Lung (tissue), 12 donors: ENCODE measurements at regions not wholly inside any gene's neighbourhood (a gene's known extent, or its start where the extent isn't known, plus 50 kb on each side); places are given as distances from the start of the nearest gene placed in this dataset. TPM values are rescaled to one million over a fixed set of nuclear protein-coding genes. Genes with fewer than 3 reads are reported as not detected.

Source experiments
- ATAC-seq: fragments of 200-7000 bp; cut with Tn5 transposase; one replicate; pipeline ENCODE4 v1.9.1; 2020; ENCODE audit warnings: moderate number of reproducible peaks; ENCODE audit not compliant: insufficient read depth, low FRiP score
- DNase-seq, 3 donors: peaks; one replicate each; pipeline ENCODE4 v3.0.0-alpha.2; 2013 to 2017
- H3K27ac ChIP-seq, 2 donors: one replicate each; pipeline ENCODE4 v1.5.1; 2013; ENCODE audit warnings: mild to moderate bottlenecking in 2 of 2, moderate library complexity in 2 of 2, control low read depth in 1 of 2, inconsistent platforms in 1 of 2, low read depth in 1 of 2, low read length in 1 of 2
- H3K27me3 ChIP-seq, 3 donors: one replicate each; pipeline ENCODE4 v1.5.1; 2013; ENCODE audit warnings: low read length in 2 of 3; ENCODE audit not compliant: control insufficient read depth in 3 of 3, insufficient read depth in 3 of 3
- H3K36me3 ChIP-seq, 4 donors: one replicate each; pipeline ENCODE4 v1.5.1; 2013; ENCODE audit warnings: low read length in 4 of 4, mild to moderate bottlenecking in 1 of 4, moderate library complexity in 1 of 4; ENCODE audit not compliant: control insufficient read depth in 4 of 4, insufficient read depth in 4 of 4
- H3K4me1 ChIP-seq, 5 donors: one replicate each; pipeline ENCODE4 v1.5.1; 2013; ENCODE audit warnings: low read length in 5 of 5, mild to moderate bottlenecking in 2 of 5, moderate library complexity in 1 of 5; ENCODE audit not compliant: control insufficient read depth in 5 of 5, insufficient read depth in 5 of 5
- H3K4me3 ChIP-seq: one replicate; pipeline ENCODE4 v1.5.1; 2013; ENCODE audit warnings: mild to moderate bottlenecking, control low read depth, moderate library complexity
- H3K9ac ChIP-seq, 2 donors: one replicate each; pipeline ENCODE4 v1.5.1; 2013; ENCODE audit warnings: low read length in 2 of 2, control low read depth in 1 of 2; ENCODE audit not compliant: insufficient read depth in 1 of 2
- H3K9me3 ChIP-seq, 4 donors: one replicate each; pipeline ENCODE4 v1.5.1; 2013; ENCODE audit warnings: low read length in 3 of 4, mild to moderate bottlenecking in 1 of 4, moderate library complexity in 1 of 4; ENCODE audit not compliant: control insufficient read depth in 4 of 4, insufficient read depth in 3 of 4
- WGBS, 2 donors: extraction: QIAGEN DNeasy Blood & Tissue Kit; methylation state at CpG; one replicate each; pipeline ENCODE4 v1.1.7; 2013; 5-methylcytosine and 5-hydroxymethylcytosine counted together
- small RNA-seq: library from RNA; depleted of rRNA; stranded (forward); fragments of <200 nt; gene quantifications from one replicate; pipeline ENCODE3, GENCODE V24; 2014; ENCODE audit warnings: low replicate concordance
- TF ChIP-seq, protein P1 (sequence below): IDR thresholded peaks from 2 replicates; pipeline ENCODE4 v1.5.1; 2012; ENCODE audit warnings: mild to moderate bottlenecking; ENCODE audit errors: control extremely low read depth, extremely low read depth
- donor health status: control.
- donor health status: control.
- donor health status: Bipolar disorder and iron deficiency.
- donor health status: healthy.
- donor health status: DM: yes; HTN: yes; CAD: no.

DNA sequence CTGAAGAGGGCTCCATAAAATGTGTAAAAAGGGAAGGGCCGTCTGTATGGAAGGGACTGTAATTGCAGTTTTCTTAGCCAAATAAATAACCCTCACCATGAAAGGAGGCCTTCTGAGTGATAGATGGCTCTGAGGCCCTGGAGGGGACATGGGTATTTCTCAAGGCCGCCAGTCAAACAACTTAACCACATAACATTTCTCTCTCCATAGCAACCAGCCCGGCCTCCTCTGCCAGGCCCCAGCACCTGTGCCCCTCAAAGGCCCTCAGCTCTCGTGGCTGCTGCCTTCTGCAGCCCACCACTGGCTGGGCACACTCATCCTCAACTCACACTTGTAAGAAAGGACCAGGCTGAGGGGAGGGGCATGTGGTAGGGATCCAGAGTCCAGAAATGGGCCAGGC is 57.0 kb upstream of the GJB5 start:
- no peaks in the 10 kb centered on the region for H3K36me3 ChIP-seq
- no peaks in the 10 kb centered on the region for H3K27me3 ChIP-seq
- H3K9ac ChIP-seq, result no peak overlapping the region
- ATAC-seq, result no peak
- H3K4me1 ChIP-seq, result peaks cover 0 to 2% (median 0%) of the 10 kb centered on the region in 5 donors
- no peak overlapping the region for H3K27ac ChIP-seq
- TF ChIP-seq, protein P1, sequence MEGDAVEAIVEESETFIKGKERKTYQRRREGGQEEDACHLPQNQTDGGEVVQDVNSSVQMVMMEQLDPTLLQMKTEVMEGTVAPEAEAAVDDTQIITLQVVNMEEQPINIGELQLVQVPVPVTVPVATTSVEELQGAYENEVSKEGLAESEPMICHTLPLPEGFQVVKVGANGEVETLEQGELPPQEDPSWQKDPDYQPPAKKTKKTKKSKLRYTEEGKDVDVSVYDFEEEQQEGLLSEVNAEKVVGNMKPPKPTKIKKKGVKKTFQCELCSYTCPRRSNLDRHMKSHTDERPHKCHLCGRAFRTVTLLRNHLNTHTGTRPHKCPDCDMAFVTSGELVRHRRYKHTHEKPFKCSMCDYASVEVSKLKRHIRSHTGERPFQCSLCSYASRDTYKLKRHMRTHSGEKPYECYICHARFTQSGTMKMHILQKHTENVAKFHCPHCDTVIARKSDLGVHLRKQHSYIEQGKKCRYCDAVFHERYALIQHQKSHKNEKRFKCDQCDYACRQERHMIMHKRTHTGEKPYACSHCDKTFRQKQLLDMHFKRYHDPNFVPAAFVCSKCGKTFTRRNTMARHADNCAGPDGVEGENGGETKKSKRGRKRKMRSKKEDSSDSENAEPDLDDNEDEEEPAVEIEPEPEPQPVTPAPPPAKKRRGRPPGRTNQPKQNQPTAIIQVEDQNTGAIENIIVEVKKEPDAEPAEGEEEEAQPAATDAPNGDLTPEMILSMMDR, result no peak
- peak; percentile 13 to 37 (median 26) for DNase-seq
- H3K9me3 ChIP-seq, result peaks cover 0 to 5% (median 0%) of the 10 kb centered on the region in 4 donors
- H3K4me3 ChIP-seq, result no peak overlapping the region
- whole genome bisulfite sequencing, 2 donors, result 38 to 50% methylated on average over 4 of the region's 4 CpGs

DNA sequence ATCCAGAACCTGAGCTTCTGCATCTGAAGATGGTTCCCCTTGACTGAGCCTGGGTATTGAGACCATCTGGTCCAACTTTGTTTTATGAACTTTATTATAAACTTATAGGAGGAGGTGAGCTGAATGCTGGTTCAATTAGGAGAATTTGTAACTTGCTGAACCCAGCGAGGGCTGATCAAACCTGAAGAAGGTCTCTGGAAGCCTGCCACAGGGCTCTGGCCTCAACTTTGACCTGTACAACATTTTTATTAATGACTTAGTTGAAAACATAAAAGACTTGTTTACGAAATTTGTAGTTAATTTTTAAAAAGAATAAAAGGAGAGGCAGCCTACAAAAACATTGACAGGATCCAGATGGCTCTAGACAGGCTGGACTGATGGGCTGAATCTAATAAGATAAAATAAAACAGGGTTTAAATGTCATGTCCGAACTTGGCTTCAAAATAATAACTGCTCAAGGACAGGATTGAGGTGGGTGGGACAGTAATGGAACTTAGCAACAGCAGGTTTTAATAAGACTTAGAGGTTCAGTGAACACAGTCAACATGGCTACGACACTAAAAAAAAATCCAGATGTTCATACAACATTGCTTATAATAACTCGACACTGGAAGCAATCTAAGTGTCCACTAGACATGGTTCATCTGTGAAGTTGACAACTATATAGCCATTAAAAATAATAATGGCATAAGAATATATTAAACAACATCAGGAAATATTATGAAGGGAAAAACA is 53.4 kb upstream of the GJB5 start:
- DNase-seq, result peak in 2 of 3 donors; percentile 5 to 16
- TF ChIP-seq, protein P1, result no peak
- H3K9me3 ChIP-seq, result peaks cover 0 to 2% (median 0%) of the 10 kb centered on the region in 4 donors
- H3K4me3 ChIP-seq, result no peak overlapping the region
- ATAC-seq, result no peak
- no peak overlapping the region for H3K27ac ChIP-seq
- H3K36me3 ChIP-seq, result no peaks in the 10 kb centered on the region
- no peak overlapping the region for H3K9ac ChIP-seq
- 66 to 76% methylated on average over 5 of the region's 5 CpGs for WGBS, 2 donors
- H3K4me1 ChIP-seq, result peaks cover 0 to 2% (median 0%) of the 10 kb centered on the region in 5 donors
- no peaks in the 10 kb centered on the region for H3K27me3 ChIP-seq

Small RNA genes in the stretch of these regions (small RNA-seq; reads per million reads assigned to genes)
- gene MIR552, result not detected
